PC-3 (cell line): ENCODE measurements at regions not wholly inside any gene's neighbourhood (a gene's known extent, or its start where the extent isn't known, plus 50 kb on each side); places are given as distances from the start of the nearest gene placed in this dataset.

Source experiments
- ATAC-seq: fragments of 200-7000 bp; cut with Tn5 transposase; 2 replicates; pipeline ENCODE4 v1.9.1; 2020; ENCODE audit warnings: mild to moderate bottlenecking, moderate library complexity
- BruUV-seq: library from RNA; stranded (reverse); fragments of 400-500 nt; replicated peaks from 2 replicates; lab custom pipeline; 2021; lab: Mats Ljungman, UMichigan
- CTCF ChIA-PET: fragments of 300-600 bp; sonication (Branson Sonifier 250); formaldehyde crosslinking; loops from one replicate; lab custom pipeline; 2022; ENCODE audit warnings: antibody characterized with exemption; lab: Charles Lee
- POLR2A ChIA-PET: fragments of 300-600 bp; sonication (Branson Sonifier 250); formaldehyde crosslinking; loops from one replicate; lab custom pipeline; 2022; ENCODE audit warnings: antibody characterized with exemption; ENCODE audit not compliant: unreplicated experiment; lab: Charles Lee
- DNase-seq: peaks from one replicate; pipeline ENCODE4 v3.0.0-alpha.2; 2015
- H2AFZ ChIP-seq: fragments of 300-600 bp; sonication (generic); 2 replicates; pipeline ENCODE4 v1.6.0; 2016; ENCODE audit warnings: antibody characterized with exemption, low read length
- H3F3A ChIP-seq: fragments of 300-600 bp; sonication (generic); one replicate; pipeline ENCODE4 v1.6.0; 2017; ENCODE audit warnings: antibody characterized with exemption, low read length, control low read depth, mild to moderate bottlenecking; ENCODE audit not compliant: unreplicated experiment
- H3K27ac ChIP-seq: fragments of 300-600 bp; sonication (generic); 2 replicates; pipeline ENCODE4 v1.5.1; 2016; ENCODE audit warnings: mild to moderate bottlenecking, low read length
- H3K27me3 ChIP-seq: fragments of 300-600 bp; sonication (generic); 2 replicates; pipeline ENCODE4 v1.6.1; 2016; ENCODE audit warnings: low read length, mixed read lengths
- H3K36me3 ChIP-seq: fragments of 300-600 bp; sonication (generic); 2 replicates; pipeline ENCODE4 v1.6.1; 2016; ENCODE audit warnings: low read depth, mixed run types, low read length, mixed read lengths
- H3K4me1 ChIP-seq: fragments of 300-600 bp; sonication (generic); 2 replicates; pipeline ENCODE4 v1.5.1; 2016; ENCODE audit warnings: low read length; ENCODE audit not compliant: insufficient read depth
- H3K4me2 ChIP-seq: fragments of 300-600 bp; sonication (generic); 2 replicates; pipeline ENCODE4 v1.6.0; 2016; ENCODE audit warnings: low read length
- H3K4me3 ChIP-seq: fragments of 300-600 bp; sonication (generic); 2 replicates; pipeline ENCODE4 v1.5.1; 2016; ENCODE audit warnings: mild to moderate bottlenecking, low read length, mixed read lengths
- H3K79me2 ChIP-seq: fragments of 300-600 bp; sonication (generic); 2 replicates; pipeline ENCODE4 v1.6.1; 2017; ENCODE audit warnings: low read length, mixed read lengths
- H3K9ac ChIP-seq: fragments of 300-600 bp; sonication (generic); 2 replicates; pipeline ENCODE4 v1.6.0; 2016; ENCODE audit warnings: mild to moderate bottlenecking, low read length
- H3K9me2 ChIP-seq: fragments of 300-600 bp; sonication (generic); replicated peaks from 2 replicates; pipeline ENCODE4 v1.6.1; 2016; ENCODE audit warnings: mixed run types, low read length, mixed read lengths
- H3K9me3 ChIP-seq: fragments of 300-600 bp; sonication (generic); 2 replicates; pipeline ENCODE4 v1.6.1; 2016; ENCODE audit warnings: low read length, mixed read lengths
- H4K20me1 ChIP-seq: fragments of 300-600 bp; sonication (generic); 2 replicates; pipeline ENCODE4 v1.6.1; 2016; ENCODE audit warnings: low read length, mixed read lengths
- EZH2 ChIP-seq: fragments of 300-600 bp; sonication (generic); IDR thresholded peaks from one replicate; pipeline ENCODE4 v1.6.1; 2017; ENCODE audit warnings: antibody characterized with exemption, mild to moderate bottlenecking, low read length; ENCODE audit not compliant: unreplicated experiment
- EZH2phosphoT487 ChIP-seq: fragments of 300-600 bp; sonication (generic); IDR thresholded peaks from 2 replicates; pipeline ENCODE4 v1.6.1; 2018; ENCODE audit warnings: mild to moderate bottlenecking, antibody characterized with exemption, low read length, borderline replicate concordance
- intact Hi-C: fragments of 100-400 bp; cut with micrococcal nuclease; formaldehyde crosslinking; loops from 2 replicates; pipeline ENCODE4 v1.9.0; 2023
- TF ChIP-seq, protein P1 (sequence below): fragments of 300-600 bp; sonication (generic); conservative IDR thresholded peaks from 2 replicates; pipeline ENCODE4 v1.5.1; 2017; ENCODE audit warnings: antibody characterized with exemption, low read depth, mild to moderate bottlenecking, low read length

DNA sequence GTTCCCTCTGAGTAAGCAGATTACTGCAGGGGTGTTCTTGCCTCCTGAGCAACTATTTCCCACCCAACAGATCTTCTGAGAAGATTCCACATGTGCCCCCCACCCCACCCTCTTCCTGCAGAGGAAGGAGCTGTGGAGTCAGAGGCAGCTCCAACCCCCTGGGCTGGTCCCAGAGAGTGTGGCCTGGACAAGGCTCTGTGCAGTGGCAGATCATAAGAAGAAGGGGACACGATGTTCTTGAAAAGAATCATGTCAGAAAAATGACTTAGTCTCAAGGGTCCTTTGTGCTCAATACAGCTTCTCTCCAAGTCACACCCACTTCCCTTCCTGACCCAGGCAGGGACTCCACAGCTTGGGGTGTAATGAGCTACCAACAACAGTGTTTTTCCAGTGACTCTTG, 95.2 kb downstream of the SYF2 start:
- Histone ChIP-seq H2AFZ (no peak overlapping the region), H3K36me3 (no peaks in the 10 kb centered on the region), H3K9me2 (no peaks in the 10 kb centered on the region), H3K27me3 (peaks cover 51% of the 10 kb centered on the region), H3K4me3 (no peak overlapping the region), H3K79me2 (no peaks in the 10 kb centered on the region), H3K27ac (no peak overlapping the region), H3K4me1 (no peaks in the 10 kb centered on the region), H4K20me1 (no peaks in the 10 kb centered on the region), H3F3A (no peaks in the 10 kb centered on the region), H3K9me3 (no peaks in the 10 kb centered on the region), H3K4me2 (no peak overlapping the region), H3K9ac (no peak overlapping the region)
- no TSS peak for BruUV-seq
- ChIA-PET POLR2A (no interaction called here), CTCF (interaction anchor here (0.7 kb wide), 1 partner anchor 113 kb away, joined by 3 read pairs; no protein-coding TSS in a partner anchor)
- TF ChIP-seq EZH2phosphoT487 (no peak), EZH2 (no peak)
- TF ChIP-seq, protein P1, sequence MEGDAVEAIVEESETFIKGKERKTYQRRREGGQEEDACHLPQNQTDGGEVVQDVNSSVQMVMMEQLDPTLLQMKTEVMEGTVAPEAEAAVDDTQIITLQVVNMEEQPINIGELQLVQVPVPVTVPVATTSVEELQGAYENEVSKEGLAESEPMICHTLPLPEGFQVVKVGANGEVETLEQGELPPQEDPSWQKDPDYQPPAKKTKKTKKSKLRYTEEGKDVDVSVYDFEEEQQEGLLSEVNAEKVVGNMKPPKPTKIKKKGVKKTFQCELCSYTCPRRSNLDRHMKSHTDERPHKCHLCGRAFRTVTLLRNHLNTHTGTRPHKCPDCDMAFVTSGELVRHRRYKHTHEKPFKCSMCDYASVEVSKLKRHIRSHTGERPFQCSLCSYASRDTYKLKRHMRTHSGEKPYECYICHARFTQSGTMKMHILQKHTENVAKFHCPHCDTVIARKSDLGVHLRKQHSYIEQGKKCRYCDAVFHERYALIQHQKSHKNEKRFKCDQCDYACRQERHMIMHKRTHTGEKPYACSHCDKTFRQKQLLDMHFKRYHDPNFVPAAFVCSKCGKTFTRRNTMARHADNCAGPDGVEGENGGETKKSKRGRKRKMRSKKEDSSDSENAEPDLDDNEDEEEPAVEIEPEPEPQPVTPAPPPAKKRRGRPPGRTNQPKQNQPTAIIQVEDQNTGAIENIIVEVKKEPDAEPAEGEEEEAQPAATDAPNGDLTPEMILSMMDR: no peak
- intact Hi-C loops: no loop called here
- DNase-seq (no peak), ATAC-seq (no peak)

DNA sequence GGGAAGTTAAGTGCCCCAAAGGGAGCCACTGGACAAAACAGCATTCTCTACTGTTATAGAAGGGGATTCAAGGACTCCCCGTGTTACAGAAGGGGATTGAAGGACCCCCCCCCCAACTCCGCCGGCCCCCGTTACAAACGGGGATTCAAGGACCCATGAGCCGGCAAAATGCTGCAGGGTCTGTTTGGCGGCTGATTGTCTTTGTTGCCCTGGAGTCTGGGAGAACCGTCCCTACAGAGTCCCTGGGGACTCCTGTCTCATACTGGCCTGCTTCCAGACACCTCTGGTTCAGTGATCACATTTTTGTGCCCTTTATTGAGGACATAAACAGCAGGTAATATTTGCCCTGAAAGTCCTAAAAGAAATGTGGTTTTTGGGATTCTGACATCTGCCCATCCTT, 96.4 kb downstream of the SYF2 start:
- ATAC-seq (no peak), DNase-seq (no peak)
- POLR2A ChIA-PET: no interaction called here
- no peaks in the 10 kb centered on the region for H3K79me2 ChIP-seq
- no peak overlapping the region for H3K4me3 ChIP-seq
- no TSS peak for BruUV-seq
- intact Hi-C loops: no loop called here
- H3K27ac ChIP-seq: no peak overlapping the region
- no peak overlapping the region for H3K4me2 ChIP-seq
- H3K27me3 ChIP-seq: peaks cover 44% of the 10 kb centered on the region
- H3K36me3 ChIP-seq: no peaks in the 10 kb centered on the region
- no peaks in the 10 kb centered on the region for H3K9me2 ChIP-seq
- no peaks in the 10 kb centered on the region for H3K9me3 ChIP-seq
- TF ChIP-seq EZH2: no peak
- TF ChIP-seq, protein P1: no peak
- no peak for TF ChIP-seq EZH2phosphoT487
- no peak overlapping the region for H2AFZ ChIP-seq
- no peaks in the 10 kb centered on the region for H3K4me1 ChIP-seq
- CTCF ChIA-PET: no interaction called here
- H4K20me1 ChIP-seq: no peaks in the 10 kb centered on the region
- no peaks in the 10 kb centered on the region for H3F3A ChIP-seq
- no peak overlapping the region for H3K9ac ChIP-seq

DNA sequence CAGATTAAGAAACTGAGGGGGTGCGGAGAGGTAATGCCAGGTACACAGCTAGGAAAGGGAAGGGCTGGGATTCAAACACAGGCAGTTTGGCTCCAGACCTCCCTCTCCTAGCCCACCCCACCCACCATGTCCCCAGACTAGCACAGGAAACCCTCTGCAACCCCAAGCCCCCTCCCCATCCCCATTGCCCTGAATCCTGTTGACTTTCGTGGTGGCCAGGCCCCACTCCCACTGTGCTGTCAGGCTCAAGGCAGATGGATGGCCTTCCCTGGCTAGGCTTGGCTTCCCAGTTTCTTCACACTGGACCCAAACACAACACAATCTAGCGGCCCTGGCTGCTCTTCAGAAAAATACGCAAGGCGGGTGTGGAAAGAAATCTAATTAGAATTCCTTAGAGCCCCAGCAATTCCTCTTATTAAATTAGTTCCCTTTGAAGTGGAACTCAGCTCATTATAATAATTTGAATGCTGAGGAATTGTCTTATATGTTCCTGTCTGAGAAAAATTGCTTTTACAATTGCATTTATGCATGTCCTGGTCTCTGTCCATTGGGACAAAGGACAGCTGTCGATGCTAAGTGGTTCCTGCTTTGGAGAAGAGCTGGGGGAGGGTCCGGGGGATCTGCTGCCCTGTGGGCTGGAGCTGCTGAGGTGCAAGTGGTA, 97.4 kb downstream of the SYF2 start:
- Histone ChIP-seq H3K27me3 (peaks cover 41% of the 10 kb centered on the region), H3K4me3 (no peak overlapping the region), H4K20me1 (no peaks in the 10 kb centered on the region), H3F3A (no peaks in the 10 kb centered on the region), H3K27ac (no peak overlapping the region), H2AFZ (no peak overlapping the region), H3K79me2 (no peaks in the 10 kb centered on the region), H3K9me2 (no peaks in the 10 kb centered on the region), H3K4me2 (no peak overlapping the region), H3K36me3 (no peaks in the 10 kb centered on the region), H3K4me1 (no peaks in the 10 kb centered on the region), H3K9me3 (no peaks in the 10 kb centered on the region), H3K9ac (no peak overlapping the region)
- POLR2A ChIA-PET: no interaction called here
- CTCF ChIA-PET: no interaction called here
- DNase-seq (no peak), ATAC-seq (no peak)
- no TSS peak for BruUV-seq
- intact Hi-C loops: no loop called here
- no peak for TF ChIP-seq EZH2phosphoT487
- TF ChIP-seq, protein P1: no peak
- no peak for TF ChIP-seq EZH2
